ENCODE measurements at regions not wholly inside any gene's neighbourhood (a gene's known extent, or its start where the extent isn't known, plus 50 kb on each side); places are given as distances from the start of the nearest gene placed in this dataset.
"Not testable (repeated sequence)": the region's sequence is repeated elsewhere in the genome, so short reads cannot be mapped to it uniquely, and the experiment has no call there.

DNA sequence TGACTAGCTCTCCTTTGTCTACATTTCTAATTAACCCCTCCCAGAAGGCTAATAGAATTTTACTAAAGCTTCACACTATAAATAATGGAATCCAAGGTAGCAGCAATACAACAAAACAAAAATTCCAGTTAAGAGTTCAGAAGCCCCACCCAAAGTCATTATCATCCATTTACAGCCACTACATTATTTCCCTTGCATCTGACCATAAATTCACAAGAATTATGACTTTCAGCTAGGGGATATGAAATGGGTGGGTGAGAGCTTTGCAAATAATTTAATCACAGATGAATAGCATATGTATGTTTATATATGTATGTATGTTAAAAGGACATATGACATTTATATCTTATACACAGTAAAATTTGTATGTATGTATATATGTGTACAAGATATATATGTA lies 65.3 kb upstream of the PTGDR start:
- intact Hi-C loops (cut with DNase I, micrococcal nuclease): no loop called here
- ATAC-seq (no peak), DNase-seq (no peak)

DNA sequence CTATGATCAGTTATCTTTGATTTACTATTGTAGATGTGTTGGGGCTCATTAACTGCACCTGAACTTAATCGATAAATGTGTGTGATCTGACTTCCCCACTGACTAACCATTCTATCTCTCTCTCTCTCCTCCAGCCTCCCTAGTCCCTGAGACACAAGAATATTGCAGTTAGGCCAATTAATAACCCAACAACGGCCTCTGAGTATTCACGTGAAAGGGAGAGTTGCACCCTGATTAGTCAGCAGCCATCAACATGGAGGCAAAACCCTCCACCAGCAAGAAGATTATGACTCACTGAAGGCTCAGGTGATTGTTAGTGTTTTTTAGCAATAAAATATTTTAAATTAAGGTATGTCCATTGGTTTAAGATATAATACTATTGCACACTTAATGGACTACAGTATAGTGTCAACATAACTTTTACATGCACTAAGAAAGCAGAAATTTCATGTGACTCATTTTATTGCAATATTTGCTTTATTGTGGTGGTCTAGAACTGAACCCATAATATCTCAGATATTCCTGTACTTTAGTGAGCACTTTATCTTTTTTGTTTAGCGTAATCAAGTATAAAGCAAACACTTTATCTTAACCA lies 77.1 kb upstream of the PTGDR start:
- intact Hi-C loops (cut with DNase I, micrococcal nuclease): no loop called here
- DNase-seq: no peak
- ATAC-seq: no peak

GRCh38 chr14:52189325-52189724 lies 78.2 kb upstream of the PTGDR start:
- intact Hi-C loops (cut with DNase I, micrococcal nuclease): no loop called here
- DNase-seq (no peak), ATAC-seq (no peak)

- no peak for ATAC-seq
- intact Hi-C loops (cut with DNase I, micrococcal nuclease): no loop called here
- DNase-seq: no peak
Measured at GRCh38 chr14:52188381-52188780, 79.1 kb upstream of the PTGDR start.

- intact Hi-C loops (cut with DNase I, micrococcal nuclease): no loop called here
- ATAC-seq (no peak), DNase-seq (no peak)
Measured at GRCh38 chr14:52185178-52185577, 82.3 kb upstream of the PTGDR start.

DNA sequence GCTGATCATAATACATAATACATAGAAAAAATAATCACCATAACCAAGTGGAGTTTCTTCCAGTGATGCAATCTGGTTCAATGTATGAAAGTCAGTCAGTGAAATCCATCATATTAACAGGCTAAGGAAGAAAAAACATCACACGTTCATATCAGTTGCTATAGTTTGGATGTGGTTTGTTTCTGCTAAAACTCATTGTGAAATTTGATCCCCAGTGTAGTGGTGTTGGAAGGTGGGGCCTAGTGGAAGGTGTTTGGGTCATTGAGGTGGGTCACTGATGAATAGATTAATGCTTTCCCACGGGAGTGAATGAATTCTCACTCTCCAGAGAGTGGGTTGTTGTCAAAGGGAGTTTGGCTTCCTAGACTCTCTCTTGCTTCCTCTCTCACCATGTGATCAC lies 84.6 kb upstream of the PTGDR start:
- intact Hi-C loops (cut with DNase I, micrococcal nuclease): no loop called here
- no peak for DNase-seq
- no peak for ATAC-seq

DNA sequence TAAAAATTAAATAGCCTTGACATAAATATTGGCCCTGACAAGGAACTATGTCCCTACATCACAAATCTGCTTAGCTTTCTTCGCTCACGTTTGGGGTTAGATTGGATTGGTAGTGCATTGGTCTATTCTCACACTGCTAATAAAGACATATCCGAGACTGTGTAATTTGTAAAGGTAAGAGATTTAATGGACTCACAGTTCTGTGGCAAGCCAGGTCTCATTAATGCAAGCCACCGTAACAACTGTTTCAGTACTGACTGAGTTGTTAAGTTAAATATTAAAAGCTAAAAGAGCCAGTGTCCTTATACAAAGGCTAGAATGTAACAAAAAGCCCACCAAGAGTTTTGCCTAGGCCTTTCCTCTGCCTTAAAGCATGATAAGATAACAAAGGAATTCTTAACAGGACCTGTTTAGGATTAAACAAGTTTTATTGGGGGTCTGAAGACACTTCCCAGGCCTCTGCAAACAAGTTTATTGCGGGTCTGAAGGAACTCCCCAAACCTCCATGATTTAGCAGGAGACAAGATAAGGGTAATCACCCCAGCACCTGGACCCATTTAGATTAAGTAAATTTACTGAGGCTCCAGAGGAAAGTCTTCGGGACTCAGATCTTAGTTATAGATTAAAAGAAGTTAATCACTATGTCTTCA lies 88.2 kb upstream of the PTGDR start:
- ATAC-seq (no peak), DNase-seq (no peak)
- intact Hi-C loops (cut with DNase I, micrococcal nuclease): no loop called here

- DNase-seq: peak in 1 of 2 donors; percentile 8
- ATAC-seq: no peak
- intact Hi-C loops (cut with DNase I, micrococcal nuclease): no loop called here
Measured at GRCh38 chr14:52175982-52176502, 91.5 kb upstream of the PTGDR start.

GRCh38 chr14:52171932-52172331 lies 95.6 kb upstream of the PTGDR start:
- ATAC-seq; intact Hi-C loops (cut with DNase I, micrococcal nuclease); DNase-seq: not testable (repeated sequence)

GRCh38 chr14:52166822-52167221 lies 98.0 kb upstream of the NID2 start:
- no peak for ATAC-seq
- intact Hi-C loops (cut with DNase I, micrococcal nuclease): no loop called here
- DNase-seq: no peak

GRCh38 chr14:52155651-52156213 lies 86.9 kb upstream of the NID2 start:
- ATAC-seq: no peak
- intact Hi-C loops (cut with DNase I, micrococcal nuclease): no loop called here
- DNase-seq: no peak

DNA sequence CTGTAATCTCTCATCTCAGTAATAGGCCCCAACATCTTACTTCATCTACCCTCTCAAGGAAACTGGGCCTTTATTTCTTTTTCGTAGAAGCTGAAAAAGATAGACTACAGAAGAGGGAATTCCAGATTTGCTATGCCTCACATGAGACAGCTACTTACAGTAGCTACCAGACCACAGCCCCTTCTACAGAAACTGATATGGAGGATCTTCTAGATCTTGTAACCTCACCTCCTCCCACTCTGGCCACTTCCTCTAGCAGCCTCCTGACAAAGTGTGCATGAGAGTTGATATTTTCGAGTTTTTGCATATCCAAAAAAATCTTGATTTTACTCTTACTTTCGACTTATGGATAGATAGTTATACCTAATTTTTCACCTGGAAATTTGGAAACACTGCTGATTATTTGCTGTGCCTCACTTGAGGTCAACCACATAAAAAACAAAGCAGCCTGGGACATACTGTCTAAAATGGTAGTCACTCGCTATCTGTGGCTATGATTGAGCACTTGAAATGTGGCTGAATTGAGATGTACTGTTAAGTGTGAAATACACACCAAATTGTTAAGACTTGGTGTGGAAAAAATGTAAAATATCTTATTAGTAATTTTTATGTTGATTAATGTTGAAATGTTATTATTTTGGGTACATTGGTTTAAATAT lies 86.3 kb upstream of the NID2 start:
- ATAC-seq: no peak
- intact Hi-C loops (cut with DNase I, micrococcal nuclease): no loop called here
- DNase-seq: no peak

- intact Hi-C loops (cut with DNase I, micrococcal nuclease): no loop called here
- DNase-seq (no peak), ATAC-seq (peak; percentile 61)
Measured at GRCh38 chr14:52153939-52154338, 85.1 kb upstream of the NID2 start.

DNA sequence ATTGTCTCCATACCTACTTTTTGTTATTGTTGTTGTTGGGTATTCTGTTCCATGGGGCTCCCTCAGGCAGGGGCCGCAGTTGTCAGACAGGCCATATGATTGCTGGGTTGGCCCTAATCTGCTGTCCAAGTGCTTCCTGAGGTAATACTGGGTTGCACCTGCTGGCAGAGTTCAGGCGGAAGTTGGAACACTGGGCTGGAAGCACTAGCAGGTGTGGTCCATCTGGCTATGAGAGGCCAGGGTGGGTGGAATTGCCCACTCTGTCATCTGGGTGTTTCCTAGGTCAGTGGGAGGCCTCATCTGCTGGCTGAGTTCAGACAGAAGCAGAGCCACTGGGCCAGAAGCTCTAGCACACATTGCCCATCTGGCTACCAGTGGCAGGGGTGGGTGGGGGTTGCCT lies 81.3 kb upstream of the NID2 start:
- ATAC-seq (peak; percentile 77), DNase-seq (peak in 1 of 2 donors; percentile 19)
- intact Hi-C loops (cut with DNase I, micrococcal nuclease): no loop called here

DNA sequence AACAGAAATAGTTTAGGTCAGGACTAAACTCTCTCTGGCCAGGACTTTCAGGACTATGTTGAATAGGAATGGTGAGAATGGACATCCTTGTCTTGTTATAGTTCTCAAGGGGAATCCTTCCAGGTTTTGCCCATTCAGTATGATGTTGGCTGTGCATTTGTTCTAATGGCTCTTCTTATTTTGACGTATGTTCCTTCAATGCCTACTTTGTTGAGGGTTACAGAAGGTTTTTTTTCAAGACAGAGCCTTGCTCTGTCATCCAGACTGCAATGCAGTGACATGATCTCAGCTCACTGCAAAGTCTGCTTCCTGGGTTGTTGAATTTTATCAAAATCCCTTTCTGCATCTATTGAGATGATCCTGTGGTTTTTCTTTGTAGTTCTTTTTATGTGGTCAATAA lies 79.5 kb upstream of the NID2 start:
- intact Hi-C loops (cut with DNase I, micrococcal nuclease): no loop called here
- ATAC-seq (no peak), DNase-seq (no peak)

- intact Hi-C loops (cut with DNase I, micrococcal nuclease): no loop called here
- DNase-seq (no peak), ATAC-seq (no peak)
Measured at GRCh38 chr14:52146504-52146903, 77.6 kb upstream of the NID2 start.

GRCh38 chr14:52144099-52144498 lies 75.2 kb upstream of the NID2 start:
- ATAC-seq; intact Hi-C loops (cut with DNase I, micrococcal nuclease): not testable (repeated sequence)

DNA sequence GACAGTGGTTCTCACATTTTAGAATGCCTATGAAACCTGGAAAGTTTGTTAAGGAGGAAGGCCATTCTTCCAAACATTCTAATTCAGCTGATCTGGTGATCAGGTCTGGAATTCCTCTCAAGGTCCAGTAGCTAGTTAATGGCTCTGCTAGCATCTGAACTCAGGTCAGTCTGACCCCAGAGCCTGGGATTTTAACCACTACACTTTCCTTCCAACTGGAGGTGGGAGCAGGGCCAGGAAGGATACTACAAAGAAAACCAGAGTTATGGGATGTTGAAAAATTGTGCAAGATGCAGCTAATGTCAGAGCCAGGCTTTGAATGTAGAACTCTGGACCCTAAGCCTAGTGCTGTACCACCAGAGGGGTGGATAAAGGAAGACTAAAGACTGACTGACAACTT lies 73.6 kb upstream of the NID2 start:
- intact Hi-C loops (cut with DNase I, micrococcal nuclease): no loop called here
- no peak for DNase-seq

More at GRCh38 chr14:52144099-52144498, 75.2 kb upstream of the NID2 start:
- DNase-seq: not testable (repeated sequence)

DNA sequence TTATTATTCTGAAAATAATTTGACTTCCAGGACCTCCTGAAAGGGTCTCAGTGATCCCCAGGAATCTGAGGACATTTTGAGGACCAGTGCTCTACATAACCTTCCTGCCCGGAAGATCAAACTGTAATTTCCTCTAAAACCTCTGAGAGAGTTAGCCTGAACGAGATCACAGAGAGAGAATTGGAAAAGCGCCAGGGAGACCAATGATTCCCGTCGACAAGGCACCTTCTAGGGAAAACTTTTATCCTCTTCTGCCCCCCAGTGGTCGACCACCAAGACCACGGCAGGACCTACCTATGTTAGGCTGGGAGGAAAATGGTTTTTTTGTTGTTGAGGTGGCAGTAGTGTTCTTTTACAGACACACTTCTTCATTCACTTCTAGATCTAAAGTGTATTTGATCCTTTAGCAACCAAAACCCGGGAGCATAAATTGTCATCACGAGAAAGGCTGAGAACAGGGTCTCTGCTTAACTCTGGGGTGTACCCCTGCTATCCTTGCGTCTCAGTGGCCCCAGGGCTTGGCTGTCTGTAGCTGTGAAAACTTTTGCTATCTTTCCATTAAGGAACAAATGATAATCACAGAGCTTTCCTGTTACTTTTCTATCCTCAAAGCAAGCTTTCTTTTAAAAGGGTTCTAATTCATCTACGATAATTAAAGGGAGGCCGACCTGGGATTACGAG lies 62.9 kb upstream of the NID2 start:
- DNase-seq (peak; percentile 80 to 87), ATAC-seq (peak; percentile 98)
- intact Hi-C loops (cut with DNase I, micrococcal nuclease): loop anchor here in 1 of 2 donors (2.0 kb wide), 1 partner anchor 135 kb away; no protein-coding TSS in a partner anchor

More for the DNA sequence above, 73.6 kb upstream of the NID2 start:
- ATAC-seq: no peak
